ENCODE measurements at regions not wholly inside any gene's neighbourhood (a gene's known extent, or its start where the extent isn't known, plus 50 kb on each side); places are given as distances from the start of the nearest gene placed in this dataset.

DNA sequence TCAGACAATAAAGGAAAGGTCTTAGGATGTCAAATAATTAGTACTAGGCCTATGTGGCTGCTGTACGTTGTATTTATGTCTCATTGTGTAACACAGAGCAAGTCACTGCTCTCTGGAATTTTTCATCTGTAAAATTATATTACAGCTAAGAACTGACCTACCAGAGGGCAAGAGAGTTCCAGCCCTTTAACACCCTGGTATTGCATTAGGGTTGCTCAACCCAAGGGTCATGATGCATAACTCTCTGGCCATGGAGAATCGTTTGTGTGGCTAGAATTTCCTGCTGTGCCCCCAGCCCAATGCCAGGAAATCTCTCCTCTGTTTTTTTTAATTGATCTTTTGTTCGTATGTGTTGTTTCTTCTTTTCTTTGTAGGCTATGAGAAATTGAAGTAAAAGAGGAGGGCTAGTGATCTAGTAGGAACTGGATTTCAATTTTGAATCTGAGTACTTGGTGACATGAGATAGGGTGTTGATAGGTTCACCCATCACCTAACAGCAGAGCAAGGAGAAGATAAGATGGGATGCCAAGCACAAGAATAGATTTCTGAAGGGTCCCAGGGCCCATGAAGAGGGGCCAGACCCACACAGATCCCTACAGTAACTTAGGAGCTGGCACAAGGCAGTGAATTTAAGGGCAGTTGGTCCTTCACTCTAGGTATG, 571.2 kb upstream of the TNP1 start:
- TF ChIP-seq, protein P1, sequence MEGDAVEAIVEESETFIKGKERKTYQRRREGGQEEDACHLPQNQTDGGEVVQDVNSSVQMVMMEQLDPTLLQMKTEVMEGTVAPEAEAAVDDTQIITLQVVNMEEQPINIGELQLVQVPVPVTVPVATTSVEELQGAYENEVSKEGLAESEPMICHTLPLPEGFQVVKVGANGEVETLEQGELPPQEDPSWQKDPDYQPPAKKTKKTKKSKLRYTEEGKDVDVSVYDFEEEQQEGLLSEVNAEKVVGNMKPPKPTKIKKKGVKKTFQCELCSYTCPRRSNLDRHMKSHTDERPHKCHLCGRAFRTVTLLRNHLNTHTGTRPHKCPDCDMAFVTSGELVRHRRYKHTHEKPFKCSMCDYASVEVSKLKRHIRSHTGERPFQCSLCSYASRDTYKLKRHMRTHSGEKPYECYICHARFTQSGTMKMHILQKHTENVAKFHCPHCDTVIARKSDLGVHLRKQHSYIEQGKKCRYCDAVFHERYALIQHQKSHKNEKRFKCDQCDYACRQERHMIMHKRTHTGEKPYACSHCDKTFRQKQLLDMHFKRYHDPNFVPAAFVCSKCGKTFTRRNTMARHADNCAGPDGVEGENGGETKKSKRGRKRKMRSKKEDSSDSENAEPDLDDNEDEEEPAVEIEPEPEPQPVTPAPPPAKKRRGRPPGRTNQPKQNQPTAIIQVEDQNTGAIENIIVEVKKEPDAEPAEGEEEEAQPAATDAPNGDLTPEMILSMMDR (conservative IDR thresholded peaks at IDR 0.05; ENCODE audit: control insufficient read depth, insufficient read depth, low read depth, low read length): no peak
- no peak overlapping the region for H3K4me3 ChIP-seq (ENCODE audit: control insufficient read depth, low read depth, low read length)

DNA sequence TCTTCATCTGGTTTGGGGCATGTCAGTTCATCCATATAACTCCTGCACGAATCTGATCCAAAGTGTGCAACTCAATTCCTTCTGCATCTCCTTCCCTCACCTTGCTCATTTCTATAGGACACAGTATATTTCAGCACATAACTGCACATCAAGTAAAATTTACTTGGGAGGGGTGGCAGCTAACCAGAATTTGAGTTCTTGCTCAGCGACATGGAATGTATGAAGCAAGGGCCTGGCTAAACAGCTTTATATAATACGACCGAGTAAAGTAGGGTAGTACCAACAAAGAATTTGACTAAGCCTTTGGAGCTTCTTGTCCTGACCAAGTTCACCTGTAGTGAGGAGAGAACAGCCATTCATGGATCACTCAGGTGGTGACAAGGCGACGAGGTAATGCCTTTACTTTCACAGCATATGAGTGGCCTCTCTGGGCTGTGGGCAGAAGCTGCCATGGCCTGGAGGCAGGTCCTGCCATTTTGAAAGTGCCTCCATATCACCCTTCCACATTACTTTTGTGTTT, 570.2 kb upstream of the TNP1 start:
- TF ChIP-seq, protein P1 (conservative IDR thresholded peaks at IDR 0.05; ENCODE audit: control insufficient read depth, insufficient read depth, low read depth, low read length): no peak
- H3K4me3 ChIP-seq (ENCODE audit: control insufficient read depth, low read depth, low read length): no peak overlapping the region
- DNase-seq (ENCODE audit: low read depth): no peak

More for the DNA sequence above, 571.2 kb upstream of the TNP1 start:
- peak; percentile 70 for DNase-seq (ENCODE audit: low read depth)

DNA sequence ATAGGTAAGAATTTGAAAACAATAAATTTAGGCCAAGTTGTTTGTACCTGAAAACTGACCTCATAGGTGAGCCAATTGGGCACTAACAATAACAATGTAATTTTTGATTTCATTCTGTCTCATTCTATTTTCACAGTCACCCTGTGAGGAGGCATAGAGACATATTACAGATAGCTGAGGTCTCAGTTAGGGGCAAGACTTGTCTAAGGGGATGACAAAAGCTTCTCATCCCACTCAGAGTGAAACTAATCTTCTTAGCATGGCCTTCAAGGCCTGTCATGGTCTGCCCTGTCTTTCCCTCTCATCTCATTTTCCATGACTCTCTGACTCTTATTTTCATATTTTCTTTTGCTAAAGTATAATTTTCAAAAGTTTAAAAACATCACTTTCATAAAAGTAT, 562.0 kb upstream of the TNP1 start:
- no peak for DNase-seq (ENCODE audit: low read depth)
- TF ChIP-seq, protein P1 (conservative IDR thresholded peaks at IDR 0.05; ENCODE audit: control insufficient read depth, insufficient read depth, low read depth, low read length): no peak
- H3K4me3 ChIP-seq (ENCODE audit: control insufficient read depth, low read depth, low read length): no peak overlapping the region

DNA sequence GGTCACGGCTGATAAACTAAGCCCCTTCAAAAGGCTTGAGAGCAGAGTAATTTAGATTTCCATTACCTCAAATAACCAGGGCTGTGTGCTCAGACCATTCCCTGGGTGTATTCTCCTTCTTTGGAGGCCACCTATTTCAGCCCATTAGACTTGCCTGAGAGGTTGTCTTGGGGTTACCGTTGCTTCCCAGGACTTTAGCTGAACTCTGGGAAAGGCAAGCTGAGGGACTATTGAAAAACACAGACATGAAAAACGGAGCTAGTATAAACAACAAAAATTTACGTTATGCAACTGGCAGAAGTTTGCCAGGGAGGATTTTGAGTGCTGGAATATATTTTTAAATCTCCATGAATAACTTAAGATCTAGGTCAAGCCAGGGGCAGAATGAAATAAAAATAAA, 561.0 kb upstream of the TNP1 start:
- TF ChIP-seq, protein P1 (conservative IDR thresholded peaks at IDR 0.05; ENCODE audit: control insufficient read depth, insufficient read depth, low read depth, low read length): no peak
- no peak for DNase-seq (ENCODE audit: low read depth)
- no peak overlapping the region for H3K4me3 ChIP-seq (ENCODE audit: control insufficient read depth, low read depth, low read length)

DNA sequence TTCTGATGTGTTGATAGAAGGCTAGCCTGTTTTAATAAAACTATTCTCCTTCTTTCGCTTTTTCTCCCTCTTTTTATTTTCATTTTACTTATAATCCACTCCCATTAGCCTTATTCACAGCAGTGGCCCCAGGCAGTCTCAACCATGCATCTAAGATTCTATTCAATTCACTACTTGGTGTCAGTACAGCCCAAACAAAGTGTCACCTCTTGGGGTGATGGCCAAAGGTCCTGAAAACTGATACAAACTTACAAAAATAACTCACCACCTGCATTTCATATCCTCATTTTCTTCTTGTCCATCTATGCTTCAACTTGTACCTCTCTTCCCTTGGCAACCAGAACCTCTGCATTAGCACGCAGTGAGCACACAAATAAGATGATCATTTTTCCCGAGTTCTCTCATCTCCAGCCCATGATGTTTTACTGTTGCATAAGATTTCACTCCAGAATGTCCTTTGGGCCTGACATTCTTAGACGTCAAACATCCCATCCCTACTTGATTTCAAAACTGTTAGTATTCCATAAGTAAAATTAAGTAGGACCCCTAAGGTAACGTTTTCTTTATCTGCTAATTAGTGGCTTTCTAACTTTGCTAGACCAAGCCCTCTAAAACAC, 559.3 kb upstream of the TNP1 start:
- TF ChIP-seq, protein P1 (conservative IDR thresholded peaks at IDR 0.05; ENCODE audit: control insufficient read depth, insufficient read depth, low read depth, low read length): no peak
- no peak for DNase-seq (ENCODE audit: low read depth)
- no peak overlapping the region for H3K4me3 ChIP-seq (ENCODE audit: control insufficient read depth, low read depth, low read length)

DNA sequence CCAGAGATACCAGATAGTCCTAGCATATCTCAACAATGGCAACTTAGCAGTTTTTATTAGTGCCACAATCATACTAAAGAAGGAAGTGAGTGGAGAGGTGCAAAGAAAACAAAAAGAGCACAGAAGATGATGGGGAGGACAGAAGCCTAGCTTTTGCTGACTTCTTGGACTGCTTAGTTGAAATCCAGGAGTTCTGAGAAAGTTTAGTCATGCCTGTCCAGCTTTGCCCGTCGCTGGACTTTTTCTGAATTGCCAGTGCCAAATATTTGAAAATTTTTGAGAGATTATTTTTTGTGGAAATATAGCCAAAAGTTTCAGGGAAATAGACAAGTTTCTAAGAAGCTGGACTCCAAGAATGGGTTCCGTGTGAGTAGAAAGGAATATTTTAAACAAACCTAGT, 558.7 kb upstream of the TNP1 start:
- TF ChIP-seq, protein P1 (conservative IDR thresholded peaks at IDR 0.05; ENCODE audit: control insufficient read depth, insufficient read depth, low read depth, low read length): no peak
- DNase-seq (ENCODE audit: low read depth): no peak
- no peak overlapping the region for H3K4me3 ChIP-seq (ENCODE audit: control insufficient read depth, low read depth, low read length)
